Mammary epithelial cell (primary cell): ENCODE measurements at regions not wholly inside any gene's neighbourhood (a gene's known extent, or its start where the extent isn't known, plus 50 kb on each side); places are given as distances from the start of the nearest gene placed in this dataset.

Source experiments
- EZH2 ChIP-seq: IDR thresholded peaks from 2 replicates; pipeline ENCODE4 v1.6.1; 2012; ENCODE audit warnings: low read length, inconsistent platforms, borderline replicate concordance
- TF ChIP-seq, protein P1 (sequence below), 2 donors: IDR thresholded peaks in 1 of 2; conservative IDR thresholded peaks in 1 of 2; 2 replicates each; pipeline ENCODE4 v1.5.1; 2011 to 2012; ENCODE audit warnings: inconsistent platforms in 2 of 2, low read length in 2 of 2, mild to moderate bottlenecking in 2 of 2, control low read depth in 1 of 2, low read depth in 1 of 2; ENCODE audit not compliant: insufficient read depth in 1 of 2; ENCODE audit errors: extremely low read depth in 1 of 2

DNA sequence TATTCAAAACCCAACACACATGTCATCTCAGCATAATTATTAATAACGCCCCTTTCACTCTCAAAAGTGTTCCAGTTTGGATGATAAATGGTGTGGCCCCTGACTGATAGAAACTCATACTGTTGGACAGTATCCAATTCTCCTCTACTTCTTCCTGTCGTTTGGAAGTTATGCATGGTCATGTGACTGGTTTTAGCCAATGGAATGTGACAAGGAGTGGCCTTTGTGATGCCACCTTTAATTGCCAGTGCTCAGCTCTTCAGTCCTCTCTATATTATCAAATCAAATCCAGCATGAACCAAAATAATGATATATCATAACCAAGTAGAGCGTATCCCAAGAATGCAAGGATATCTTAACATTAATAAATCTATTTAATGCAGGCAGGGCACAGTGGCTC is 117.8 kb upstream of the SPIN1 start:
- no peak for TF ChIP-seq EZH2
- TF ChIP-seq, protein P1, sequence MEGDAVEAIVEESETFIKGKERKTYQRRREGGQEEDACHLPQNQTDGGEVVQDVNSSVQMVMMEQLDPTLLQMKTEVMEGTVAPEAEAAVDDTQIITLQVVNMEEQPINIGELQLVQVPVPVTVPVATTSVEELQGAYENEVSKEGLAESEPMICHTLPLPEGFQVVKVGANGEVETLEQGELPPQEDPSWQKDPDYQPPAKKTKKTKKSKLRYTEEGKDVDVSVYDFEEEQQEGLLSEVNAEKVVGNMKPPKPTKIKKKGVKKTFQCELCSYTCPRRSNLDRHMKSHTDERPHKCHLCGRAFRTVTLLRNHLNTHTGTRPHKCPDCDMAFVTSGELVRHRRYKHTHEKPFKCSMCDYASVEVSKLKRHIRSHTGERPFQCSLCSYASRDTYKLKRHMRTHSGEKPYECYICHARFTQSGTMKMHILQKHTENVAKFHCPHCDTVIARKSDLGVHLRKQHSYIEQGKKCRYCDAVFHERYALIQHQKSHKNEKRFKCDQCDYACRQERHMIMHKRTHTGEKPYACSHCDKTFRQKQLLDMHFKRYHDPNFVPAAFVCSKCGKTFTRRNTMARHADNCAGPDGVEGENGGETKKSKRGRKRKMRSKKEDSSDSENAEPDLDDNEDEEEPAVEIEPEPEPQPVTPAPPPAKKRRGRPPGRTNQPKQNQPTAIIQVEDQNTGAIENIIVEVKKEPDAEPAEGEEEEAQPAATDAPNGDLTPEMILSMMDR (conservative IDR thresholded peaks at IDR 0.05 in 1 of 2, IDR thresholded peaks at IDR 0.05 in 1 of 2; ENCODE audit: extremely low read depth in 1 of 2, insufficient read depth in 1 of 2, low read depth in 1 of 2, low read length in 2 of 2), result no peak
